CD4-positive, alpha-beta T cell treated with Interferon alpha-2 for 1 hour (primary cell): ENCODE measurements at regions not wholly inside any gene's neighbourhood (a gene's known extent, or its start where the extent isn't known, plus 50 kb on each side); places are given as distances from the start of the nearest gene placed in this dataset.

Experiments
- DNase-seq, 2 donors: peaks; one replicate each; pipeline ENCODE4 v3.0.0-alpha.2; 2020 to 2022

DNA sequence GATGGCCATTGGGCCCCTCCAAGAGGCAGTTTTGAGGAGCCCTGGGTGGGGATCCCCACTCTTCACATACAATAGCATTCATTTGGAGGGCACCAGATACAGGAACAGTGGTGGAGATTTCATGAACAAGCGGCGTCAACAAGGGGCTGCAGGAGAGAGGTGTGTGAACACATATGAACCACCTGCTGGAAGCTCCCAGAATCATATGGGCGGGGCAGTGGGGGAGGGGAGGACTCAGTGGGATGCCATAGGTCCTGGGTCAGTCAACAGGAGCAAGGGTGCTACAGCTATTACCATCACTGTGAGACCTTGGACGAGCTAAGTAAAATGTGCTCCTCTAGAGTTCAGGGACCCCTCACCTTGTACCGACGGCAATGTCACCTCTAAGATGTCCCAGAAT, 100.4 kb upstream of the IRF2BP2 start:
- DNase-seq: no peak

DNA sequence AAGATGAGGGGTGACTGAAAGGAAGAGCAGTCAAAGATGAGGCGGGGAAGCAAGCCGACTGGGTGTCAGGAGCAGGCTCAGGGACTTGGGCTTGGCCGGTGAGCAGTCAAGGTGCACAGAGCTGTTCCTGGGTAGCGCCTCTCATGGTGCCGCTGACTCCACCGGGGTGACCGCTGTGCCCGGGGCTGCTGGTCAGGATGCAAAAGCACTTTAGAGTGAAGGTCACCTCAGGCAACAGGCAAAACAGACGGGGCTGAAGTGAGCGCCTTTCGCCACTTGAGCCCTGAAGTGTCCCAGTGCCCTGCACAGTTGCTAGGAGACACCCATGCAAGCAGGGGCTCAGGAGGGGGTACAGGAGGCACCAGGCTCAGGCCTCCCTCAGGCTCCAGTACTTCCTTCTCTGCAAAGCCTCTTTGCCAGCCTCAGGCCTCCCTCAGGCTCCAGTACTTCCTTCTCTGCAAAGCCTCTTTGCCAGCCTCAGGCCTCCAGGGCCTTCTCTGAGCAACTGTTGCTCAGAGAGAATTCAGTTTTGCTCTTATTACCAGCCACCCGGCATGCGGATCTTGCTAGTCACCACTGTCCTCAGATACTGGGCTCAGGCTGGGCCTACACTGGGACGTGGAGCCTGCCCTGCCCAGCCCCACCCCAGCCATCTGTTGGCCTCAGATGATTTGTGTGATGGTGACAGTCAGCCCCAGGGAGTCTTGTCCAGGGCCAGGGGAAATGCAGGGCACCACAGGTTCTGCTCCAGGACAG, 99.7 kb upstream of the IRF2BP2 start:
- DNase-seq: no peak

DNA sequence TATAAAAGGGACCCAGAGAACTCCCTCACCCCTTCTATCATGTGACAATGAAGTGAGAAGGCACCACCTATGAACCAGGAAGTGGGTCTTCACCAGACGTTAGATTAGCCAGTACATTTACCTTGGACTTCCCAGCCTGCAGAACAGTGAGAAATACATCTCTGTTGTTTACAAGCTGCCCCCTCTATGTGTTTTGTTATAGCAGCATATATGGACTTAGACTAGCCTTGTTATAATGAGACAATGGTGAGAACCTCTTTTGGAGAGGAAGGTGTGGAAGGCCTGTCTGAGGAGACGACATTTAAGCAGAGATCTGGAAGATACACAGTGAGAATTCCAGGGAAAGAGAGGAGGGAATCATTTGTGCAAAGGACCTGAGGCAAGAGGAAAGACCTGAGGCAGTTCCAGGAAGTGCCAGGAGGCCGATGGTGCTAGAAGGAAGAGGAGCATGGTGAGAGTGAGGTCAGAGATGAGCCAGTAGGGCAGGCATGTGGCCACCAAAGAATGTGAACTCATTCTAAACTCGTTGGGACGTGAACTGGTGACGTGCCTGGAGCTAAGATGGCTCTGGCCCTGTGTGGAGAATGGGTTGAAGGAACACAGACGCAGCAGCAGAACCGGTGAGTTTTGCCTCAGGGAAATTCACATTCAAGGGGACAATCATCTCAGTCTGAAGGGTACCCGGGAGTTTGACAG, 98.9 kb upstream of the IRF2BP2 start:
- DNase-seq: no peak

DNA sequence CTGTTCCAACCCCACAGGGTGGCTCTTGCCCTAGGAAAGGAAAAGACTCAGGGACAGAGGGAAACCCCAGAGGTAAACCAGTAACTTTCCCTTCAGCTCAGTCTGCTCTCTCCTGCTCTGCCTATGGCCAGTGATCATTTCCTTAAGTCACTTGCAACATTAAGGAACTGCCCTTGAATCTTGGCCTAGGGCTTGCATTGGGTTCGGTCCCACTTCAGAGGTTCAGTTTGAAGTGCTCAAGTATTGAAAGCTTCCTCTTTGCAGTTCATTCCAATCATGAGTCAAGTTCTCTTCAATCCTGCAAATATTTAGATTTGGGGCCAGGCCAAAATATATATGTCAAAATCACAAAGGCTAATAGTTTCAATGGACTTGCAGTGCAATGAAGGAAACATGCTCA, 97.7 kb upstream of the IRF2BP2 start:
- DNase-seq: no peak

DNA sequence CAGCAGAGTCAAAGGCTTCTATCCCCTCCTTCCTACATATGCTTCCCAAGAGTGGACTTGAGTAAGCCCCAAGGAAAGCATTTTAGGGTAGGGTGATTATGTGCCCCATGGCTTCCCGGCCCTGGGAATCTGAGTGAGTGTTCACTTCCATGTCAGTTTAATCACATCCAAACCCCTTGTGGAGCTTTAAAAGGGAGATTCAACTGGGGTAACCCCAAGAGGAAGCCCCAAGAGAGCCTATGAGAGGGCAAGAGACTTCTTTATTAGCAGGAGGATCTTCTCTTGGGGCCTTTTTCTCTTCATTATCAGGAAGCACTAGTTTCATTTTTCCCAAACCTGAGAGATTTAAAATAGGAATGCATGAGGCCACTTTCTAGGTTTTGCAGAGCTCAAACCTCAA, 97.0 kb upstream of the IRF2BP2 start:
- no peak for DNase-seq

DNA sequence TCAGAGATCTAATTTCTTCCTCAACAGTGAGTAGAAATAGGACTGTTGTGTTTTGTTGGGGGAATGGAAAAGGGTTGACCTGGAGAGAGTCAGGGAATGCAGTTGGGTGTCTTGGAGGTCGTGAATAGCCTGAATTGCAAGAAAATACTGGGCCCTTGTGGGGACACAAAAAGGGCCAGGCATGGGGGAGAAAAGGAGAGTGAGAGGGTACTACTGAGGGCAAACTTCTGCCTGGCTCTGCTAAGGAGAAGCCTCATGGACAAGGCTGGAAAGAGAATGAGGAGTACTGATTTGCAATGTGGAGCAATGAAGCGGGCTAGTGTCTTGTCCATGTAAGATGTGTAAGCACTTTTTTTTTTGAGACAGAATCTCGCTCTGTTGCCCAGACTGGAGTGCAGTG, 96.2 kb upstream of the IRF2BP2 start:
- no peak for DNase-seq

DNA sequence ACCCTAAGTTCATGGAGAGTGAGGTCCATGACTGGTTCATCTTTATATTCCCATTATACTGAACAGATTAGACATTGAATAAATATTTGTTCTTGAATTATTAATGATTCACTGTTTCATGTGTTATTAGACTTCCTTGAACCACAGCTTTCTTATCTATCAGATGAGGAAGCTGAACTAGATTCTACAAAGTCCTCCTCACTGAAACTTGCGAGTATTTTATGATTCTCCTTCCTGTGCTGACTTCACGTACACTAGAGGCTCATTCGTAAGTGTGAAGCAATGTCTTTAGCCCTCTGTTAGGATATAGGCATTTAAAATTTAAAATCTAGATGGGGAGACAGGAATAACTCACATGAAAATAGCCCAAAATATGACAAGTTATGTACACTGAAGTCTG, 95.6 kb upstream of the IRF2BP2 start:
- DNase-seq: no peak

DNA sequence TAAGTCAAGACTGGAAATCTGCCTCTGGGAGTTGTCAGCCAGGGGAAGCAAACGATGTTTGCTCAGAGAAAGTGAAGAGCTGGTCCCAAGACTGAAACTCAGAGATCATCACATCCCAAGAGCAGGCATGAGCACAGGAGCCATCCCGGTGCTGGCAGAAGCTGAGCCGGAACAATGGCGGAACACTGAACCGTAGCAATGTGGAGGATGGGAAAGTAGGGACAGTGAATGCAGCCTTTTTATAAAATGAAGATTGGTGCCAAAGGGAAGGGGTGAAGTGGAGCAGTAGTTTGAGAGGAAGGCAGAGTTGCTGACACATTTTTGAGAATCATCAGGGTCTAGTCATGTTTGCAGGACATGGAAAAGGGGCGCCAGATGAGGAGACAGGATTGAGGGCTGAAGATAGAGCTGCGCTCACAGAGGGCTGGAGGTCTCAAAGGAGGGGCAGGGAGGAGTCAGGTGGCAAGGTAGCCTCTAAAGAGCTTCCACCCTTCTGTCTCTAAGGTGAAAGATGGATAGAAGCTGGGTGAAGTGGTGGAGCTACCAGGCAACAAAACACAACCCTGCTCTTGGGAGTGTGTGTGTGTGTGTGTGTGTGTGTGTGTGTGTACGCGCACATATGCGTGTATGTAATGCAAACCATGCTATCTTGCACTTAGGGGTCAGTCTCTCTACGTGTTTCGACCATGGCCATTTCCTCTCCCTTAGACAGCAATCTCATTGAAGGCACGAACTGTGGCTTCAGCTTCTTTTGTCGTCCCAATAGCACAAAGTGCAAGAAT, 94.3 kb upstream of the IRF2BP2 start:
- DNase-seq: no peak

DNA sequence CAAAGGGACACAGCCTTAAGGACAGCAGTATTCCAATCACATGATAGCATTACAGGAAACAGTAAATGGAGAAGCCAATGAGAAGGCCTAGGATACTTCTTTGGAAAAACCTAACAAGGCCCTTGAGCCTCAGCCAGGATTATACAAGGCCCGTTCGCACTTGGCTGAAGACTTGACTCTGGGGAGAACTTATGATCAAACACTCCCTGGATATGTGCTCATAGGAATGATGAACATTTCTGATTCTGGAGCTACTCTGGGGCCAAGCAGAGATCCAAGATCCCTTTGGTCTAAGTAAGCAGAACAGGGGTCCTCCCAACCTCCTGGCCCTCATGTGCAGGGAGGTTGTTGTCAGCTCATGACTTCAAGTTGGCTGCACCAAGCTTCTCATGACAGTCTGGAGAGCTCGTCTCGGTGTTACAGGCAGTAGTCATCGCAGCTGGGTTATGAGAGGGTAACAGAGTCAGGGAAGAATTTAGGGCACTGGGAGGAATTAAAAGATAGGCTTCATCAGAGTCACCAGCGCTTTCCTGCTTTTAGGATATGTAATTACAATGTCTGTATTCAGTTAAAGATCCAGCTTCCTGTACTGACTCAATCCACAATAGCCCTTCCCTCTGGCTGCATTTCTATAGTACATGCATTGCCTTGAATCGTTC, 92.5 kb upstream of the IRF2BP2 start:
- DNase-seq: no peak

DNA sequence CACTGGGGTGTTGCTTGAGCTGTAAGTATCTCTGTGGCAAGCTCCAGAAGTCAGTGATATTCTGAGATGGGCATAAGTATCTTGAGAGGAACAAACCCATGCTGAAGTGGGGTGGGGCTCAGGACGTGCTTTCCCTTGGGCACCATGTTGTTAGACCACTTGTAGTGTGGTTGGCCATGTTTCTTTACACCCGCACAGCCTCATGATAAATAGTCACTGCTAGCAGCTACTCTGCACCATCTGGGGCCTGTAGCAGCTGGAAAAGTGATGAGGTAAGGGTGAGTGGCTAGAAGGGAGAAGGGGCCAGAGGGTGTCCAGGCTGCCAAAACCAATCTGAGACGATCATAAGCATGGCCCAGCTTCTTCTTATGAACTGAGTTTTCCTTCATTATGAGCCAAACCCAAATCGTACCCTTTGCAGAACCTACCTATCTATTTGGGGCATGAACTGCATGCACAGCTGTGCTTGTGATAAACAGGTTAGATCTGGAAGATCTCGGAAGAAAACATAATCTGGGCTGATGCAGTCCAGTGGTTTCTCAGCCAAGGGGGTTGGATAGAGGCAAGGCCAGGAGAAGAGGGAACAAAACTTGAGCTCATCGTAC, 91.9 kb upstream of the IRF2BP2 start:
- no peak for DNase-seq

DNA sequence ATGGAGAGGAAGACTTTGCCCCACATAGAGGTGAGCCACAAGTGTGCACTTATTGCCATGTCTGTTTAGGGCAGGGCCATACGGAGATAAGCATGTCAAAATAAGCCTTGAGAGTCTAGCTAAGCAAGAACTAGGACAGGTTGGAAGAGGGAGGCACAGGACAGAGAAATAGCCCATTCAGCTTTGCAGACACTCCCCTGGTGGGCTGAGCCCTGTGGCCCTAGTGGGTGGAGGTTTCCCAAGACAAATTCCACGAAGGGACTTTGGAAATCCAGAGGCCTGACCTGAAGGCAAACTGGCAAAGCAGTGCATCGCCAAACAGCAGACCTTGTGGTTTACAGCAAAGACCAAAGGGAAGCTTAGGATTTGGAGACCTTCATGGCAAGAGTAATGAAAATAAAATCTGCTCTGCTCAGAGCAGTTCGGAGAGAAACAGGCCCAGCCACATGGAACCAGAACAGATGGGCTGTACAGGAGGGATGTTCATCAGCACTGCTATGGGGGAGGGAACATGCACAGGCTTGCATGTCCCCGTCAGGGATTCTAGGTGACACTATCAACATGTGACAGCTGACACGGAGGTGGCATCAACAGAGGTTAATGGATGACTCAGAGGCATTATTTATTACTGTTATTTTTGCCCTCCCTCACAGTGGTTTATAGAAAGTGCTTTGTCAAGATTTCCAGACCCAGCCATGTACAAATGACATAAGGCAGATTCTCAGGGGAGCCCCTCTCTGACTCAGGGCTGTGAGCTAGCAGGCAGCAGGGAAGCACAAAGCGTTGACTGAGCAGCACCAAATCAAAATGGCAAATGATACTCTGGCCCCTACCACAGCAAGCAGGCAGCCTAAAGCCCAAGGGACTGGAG, 90.1 kb upstream of the IRF2BP2 start:
- no peak for DNase-seq

DNA sequence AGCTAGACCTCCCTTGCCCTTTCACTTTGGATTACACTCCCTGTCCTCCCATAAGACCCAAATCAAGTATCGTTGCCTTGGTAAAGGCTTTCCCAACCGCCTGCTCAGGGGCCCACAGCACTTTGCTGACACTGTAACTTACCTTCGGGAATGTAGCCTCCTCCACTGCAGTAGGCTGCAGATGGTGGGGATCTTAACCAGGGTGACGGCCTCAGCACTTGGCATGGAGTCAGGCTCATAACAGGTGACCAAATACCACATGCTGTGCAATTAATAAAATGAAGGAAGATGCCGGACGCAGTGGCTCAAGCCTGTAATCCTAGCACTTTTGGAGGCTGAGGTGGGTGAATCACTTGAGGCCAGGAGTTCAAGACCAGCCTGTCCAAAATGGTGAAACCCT, 88.7 kb upstream of the IRF2BP2 start:
- no peak for DNase-seq

DNA sequence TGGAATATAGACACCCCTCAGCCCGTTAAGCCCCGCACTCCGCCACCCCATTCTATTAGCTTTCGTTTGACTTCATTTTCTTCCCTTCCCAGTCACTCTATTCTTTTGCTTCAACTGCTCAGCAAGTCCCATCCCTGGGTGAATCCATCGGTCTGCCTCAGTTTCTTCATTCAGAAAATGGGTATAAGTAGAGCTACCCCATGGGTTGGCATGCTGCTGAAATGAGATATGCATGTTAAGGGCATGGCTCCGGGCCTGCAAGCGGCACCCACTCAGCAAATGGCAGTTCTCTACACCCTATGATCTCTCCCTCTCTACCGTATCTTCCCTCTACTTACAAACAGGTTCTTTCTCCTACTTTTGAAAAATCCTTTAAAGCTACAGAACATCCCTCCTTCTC, 87.8 kb upstream of the IRF2BP2 start:
- DNase-seq: no peak

DNA sequence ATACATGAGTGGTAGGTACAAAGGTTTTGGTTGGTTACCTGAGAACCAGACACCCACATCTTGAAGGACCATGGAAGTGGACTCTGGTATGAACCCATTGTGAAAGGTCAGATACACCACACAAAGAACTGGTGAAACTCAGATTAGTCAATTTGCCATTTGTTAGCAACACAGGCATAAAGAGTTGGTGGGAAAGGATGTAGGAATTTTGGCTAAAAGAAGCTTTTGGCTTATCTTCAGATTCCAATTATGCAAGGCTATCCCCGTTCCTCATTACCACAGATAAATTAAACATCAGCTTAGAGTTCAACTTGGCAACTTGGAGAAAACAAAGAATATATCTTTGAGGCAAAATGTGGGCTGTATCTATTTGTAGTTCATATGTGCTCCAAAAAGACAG, 87.0 kb upstream of the IRF2BP2 start:
- no peak for DNase-seq

DNA sequence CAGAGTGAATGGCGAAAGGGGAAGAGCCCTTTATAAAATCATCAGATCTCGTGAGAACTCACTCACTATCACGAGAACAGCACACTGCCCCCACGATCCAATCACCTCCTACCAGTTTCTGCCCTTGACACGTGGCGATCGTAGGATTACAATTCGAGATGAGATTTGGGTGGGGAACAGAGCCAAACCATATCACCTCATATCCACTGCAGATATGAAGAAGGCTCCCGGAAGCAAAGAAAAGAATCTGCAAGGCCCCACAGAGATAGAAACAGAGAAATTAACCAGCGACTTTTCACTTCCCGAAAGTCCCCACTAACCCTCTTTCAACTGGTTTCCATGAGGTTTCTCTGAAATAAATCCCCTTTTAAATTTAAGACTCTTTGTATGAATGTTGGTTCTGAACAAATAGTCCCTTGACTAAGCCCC, 86.2 kb upstream of the IRF2BP2 start:
- DNase-seq: no peak

DNA sequence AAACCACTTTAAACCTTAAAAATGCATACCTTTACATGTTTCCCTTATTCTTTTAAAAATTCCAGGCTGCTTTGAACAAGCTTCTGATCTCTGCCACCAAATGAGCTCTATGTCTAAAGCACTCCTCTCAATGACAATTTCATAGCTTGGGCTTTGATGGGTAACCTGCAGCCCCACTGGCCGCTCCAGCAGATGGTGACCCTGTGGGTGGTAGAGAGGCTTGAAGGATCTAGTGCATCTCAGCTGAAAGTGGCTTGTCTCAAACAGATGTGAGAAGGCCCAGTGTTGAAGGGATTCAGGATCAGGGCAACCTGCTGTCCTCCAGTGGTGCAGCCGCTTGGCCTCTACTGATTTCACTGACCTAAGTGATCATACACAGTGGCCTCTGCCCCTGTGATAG, 84.7 kb upstream of the IRF2BP2 start:
- no peak for DNase-seq

DNA sequence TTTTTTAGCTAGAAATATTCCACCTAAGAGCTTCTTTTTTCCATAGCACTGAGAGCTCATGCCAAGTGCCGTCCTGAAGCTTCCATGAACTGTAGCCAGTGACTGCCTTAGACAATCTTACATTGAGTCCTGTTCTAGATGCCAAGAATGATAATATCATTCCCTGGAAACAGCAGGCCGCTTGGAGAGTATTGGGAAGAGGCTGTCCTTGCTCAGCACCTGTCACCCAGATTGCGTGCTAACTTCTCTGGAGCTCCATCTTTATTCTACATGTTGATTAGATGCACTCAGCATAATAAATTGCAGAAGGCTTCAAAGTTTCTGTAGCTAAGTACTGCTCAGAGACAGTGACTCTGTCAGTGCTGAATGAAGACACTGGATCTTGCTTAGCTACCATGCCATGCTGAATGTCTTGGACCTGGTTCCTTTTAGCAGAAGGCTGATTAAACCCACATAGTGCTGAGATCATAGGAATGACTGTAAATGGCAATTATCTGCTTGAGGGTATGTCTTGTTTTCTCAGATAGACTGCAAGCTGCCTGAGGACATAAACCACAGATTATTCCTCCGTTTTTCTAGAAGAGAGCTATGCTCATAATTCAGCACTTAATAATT, 83.1 kb upstream of the IRF2BP2 start:
- DNase-seq: no peak

DNA sequence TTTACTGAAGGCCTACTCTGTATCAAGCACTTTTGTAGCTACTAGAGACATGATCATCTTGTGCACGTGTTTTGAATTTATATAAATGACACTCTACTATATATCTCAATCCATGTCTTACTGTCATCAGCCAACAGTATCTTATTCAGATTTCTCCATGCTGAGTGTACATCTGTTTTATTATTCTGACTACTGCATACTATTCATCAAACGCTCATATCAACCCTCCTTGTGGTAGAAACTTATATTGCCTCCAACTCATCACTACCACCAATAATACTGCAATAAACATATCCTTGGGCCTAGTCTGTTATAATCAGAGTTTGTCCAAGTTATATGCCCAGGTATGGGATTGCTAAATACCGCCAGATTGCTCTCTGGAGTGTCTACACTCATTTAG, 81.6 kb upstream of the IRF2BP2 start:
- peak in 1 of 2 donors; percentile 31 for DNase-seq

DNA sequence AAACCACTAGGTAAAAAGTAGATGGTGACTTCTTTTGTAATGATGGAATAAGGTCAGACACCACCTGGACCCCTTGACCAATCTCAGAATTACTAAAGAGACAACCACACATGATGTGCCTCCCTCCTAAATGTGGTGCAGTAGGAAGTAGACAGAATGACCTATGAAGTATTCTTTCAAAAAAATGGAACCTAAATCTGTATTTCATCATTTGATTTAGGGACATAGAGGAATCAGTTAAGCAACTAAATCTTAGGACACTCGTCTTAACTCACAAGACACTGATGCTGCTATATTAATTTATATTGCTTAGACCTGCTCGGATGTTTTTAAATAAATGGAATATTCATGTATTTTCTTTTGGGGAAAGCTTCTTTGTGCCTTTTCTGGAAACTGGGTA, 80.9 kb upstream of the IRF2BP2 start:
- no peak for DNase-seq

DNA sequence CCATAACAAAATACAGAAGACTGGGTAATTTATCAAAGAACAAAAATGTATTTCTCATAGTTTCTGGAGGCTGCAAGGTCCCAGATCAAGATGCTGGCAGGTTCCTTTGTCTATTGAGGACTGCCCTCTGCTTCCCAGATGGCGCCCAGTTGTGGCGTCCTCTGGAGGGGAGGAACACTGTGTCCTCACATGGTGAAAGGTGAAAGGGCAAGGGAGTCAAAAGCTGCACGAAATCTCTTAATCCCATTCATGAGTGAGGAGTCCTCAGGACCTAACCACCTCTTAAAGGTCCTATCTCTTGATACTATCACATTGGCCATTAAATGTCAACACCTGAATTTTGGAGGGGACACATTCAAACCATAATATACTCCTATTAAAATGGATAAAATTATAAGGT, 79.3 kb upstream of the IRF2BP2 start:
- DNase-seq: no peak

DNA sequence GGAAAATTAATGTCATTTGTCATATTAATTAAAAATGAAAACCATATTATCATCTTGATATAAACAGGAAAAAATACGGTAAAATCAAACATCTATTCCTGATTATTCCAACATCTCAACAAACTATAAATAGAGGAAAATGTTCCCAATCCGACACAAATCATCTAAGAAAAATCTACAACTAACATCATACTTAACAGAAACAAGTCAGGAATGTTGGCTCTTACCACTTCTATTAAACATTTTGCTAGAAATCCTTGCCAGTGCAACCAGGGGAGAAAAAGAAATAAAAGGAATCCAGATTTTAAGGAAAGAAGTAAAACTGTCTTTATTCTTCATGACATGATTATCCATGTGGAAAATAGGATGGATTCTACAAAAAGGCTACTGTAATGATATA, 77.0 kb upstream of the IRF2BP2 start:
- no peak for DNase-seq

DNA sequence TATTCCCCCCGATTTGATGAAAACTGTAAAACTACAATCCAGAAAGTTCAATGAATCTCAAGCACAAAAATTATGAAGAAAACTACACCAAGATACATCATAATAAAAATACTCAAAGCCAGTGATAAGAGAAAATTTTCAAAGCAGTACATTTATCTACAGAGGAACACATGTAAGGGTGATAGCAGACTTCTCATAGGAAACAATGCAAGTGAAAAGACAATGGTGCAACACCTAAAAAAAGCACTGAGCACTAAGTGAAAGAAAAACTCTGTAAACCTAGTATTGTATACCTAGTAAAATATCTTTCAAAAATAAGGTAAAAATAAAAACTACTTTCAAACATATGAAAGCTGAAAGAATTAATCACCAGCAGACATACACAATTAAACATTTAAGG, 76.1 kb upstream of the IRF2BP2 start:
- no peak for DNase-seq
